T-helper 2 cell (primary cell): ENCODE measurements at regions not wholly inside any gene's neighbourhood (a gene's known extent, or its start where the extent isn't known, plus 50 kb on each side); places are given as distances from the start of the nearest gene placed in this dataset.
"Not testable (repeated sequence)": the region's sequence is repeated elsewhere in the genome, so short reads cannot be mapped to it uniquely, and the experiment has no call there.

Experiments used
- DNase-seq, 5 experiments: peaks; one replicate each; pipeline versions ENCODE4 v3.0.0 to v3.0.0-alpha.2; 2012 to 2022

GRCh38 chr7:142468871-142469665 is 211.2 kb upstream of the PRSS58 start:
- no peak for DNase-seq

GRCh38 chr7:142467056-142467655 is 209.3 kb upstream of the PRSS58 start:
- not testable (repeated sequence) for DNase-seq

GRCh38 chr7:142463401-142463850 is 205.6 kb upstream of the PRSS58 start:
- peak in 1 of 5 experiments; percentile 66 for DNase-seq

DNA sequence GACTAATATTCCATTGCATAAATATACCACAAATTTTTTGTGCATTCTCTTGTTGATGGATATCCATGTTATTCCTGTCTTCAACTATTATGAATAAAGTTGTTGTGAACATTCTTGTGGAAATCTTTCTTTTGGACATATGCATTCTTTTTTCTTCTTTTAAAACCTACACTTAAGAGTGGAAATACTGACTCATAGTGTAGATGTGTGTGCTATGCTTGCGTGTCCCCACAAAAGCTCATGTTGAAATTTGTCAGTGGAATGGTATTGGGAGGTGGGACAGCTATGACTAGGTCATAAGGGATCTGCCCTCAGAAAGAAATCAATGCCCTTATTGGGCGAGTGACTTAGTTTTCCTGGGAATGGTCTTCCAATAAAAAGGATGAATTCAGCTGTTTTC is 203.6 kb upstream of the PRSS58 start:
- DNase-seq, result no peak

DNA sequence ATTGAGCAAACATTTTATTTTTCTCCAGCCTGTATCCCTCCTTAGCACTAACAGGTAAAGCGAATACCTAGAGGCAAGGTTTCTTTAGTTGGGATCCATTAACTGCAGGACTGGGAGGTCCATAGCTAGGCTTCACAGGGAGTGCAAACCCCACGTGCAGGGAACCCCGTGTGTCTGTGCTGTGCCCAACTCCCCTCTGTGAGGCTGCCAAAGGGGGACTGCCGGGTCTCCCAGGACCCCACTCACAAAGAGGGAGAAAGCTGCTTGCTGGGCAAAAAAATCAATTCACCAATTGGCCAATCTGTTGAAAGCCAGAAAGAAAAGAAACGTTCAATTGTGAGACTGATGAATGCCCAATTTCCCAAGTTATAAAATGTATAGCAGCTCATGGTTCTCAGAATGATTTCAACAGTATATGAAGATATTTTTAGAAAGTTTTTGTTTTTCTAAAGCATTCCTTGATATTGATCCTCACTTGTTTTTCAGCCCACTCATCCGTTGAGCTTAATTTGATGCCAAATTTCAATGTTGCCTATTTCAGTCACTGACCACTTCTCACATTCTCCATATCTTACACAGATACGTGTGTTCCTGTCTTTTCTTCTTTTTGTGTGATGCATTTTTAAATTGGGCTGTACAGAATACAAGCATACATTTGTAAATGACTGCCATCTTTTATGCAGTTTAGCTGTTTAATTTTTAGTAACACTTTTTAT is 202.7 kb upstream of the PRSS58 start:
- no peak for DNase-seq

- peak in 1 of 5 experiments; percentile 51 for DNase-seq
Observed at GRCh38 chr7:142459551-142459963, 201.7 kb upstream of the PRSS58 start.

DNA sequence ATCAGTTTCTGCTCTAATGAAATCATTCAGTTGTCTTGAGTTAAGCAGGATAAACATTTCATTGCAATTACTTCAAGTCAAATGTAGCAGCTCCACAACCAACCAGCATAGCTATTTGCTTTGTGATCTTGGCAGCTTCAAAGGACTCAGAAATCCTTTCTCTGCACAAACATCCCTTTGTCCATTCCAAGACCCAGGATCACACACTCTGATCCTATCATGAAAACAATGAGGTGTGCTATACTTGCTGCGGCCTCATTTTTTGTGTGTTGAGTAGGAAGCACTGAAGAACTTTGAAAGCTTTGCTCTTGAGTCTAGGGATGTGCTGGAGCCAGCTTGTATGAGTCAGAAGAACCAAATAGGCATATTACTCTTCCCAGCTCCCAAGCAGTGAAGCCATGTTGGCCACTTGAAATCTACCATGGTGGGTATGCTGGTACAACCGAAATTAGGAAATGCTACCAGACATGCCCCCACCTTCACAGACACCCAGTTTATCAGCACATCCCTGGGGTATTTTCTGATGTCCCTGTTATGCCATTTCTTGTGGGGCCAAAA is 199.4 kb upstream of the PRSS58 start:
- no peak for DNase-seq

- no peak for DNase-seq
Observed at GRCh38 chr7:142455392-142455791, 197.5 kb upstream of the PRSS58 start.

DNA sequence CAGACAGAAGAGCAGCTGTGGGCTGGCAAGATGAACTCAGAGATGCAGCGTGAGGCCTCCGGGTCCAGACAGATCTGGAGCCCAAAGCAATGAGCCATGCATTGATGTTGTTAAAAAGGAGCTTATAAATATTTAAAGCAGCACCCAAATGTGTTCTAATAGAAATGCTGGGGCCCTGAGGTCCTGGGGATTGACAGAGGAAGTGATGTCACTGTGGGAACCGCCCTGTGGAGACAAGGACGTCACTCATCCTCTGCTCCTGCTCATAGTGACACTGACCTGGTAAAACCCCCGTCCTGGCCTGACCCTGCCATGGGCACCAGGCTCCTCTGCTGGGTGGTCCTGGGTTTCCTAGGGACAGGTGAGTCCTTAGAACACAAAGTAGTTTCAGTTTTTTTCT is 197.0 kb upstream of the PRSS58 start:
- peak in 1 of 5 experiments; percentile 65 for DNase-seq

GRCh38 chr7:142452791-142453190 is 194.9 kb upstream of the PRSS58 start:
- DNase-seq, result no peak

- no peak for DNase-seq
Observed at GRCh38 chr7:142451817-142452216, 194.0 kb upstream of the PRSS58 start.

DNA sequence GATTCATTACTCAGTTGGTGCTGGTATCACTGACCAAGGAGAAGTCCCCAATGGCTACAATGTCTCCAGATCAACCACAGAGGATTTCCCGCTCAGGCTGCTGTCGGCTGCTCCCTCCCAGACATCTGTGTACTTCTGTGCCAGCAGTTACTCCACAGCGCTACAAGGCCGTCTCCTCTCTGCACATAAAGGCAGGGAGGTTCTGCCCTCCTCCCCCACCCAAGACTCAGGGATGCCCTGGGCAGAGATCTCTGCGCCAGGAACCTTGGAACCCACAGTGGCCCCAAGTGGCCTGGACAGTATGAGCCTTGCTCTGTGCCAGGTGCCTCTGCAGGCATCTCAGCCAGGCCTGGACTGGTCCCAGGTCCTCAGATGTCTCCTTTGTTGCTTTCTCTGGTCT is 193.4 kb upstream of the PRSS58 start:
- DNase-seq, result no peak

- DNase-seq, result no peak
Observed at GRCh38 chr7:142450695-142451094, 192.8 kb upstream of the PRSS58 start.

GRCh38 chr7:142450206-142450605 is 192.3 kb upstream of the PRSS58 start:
- DNase-seq, result peak in 1 of 5 experiments; percentile 29

DNA sequence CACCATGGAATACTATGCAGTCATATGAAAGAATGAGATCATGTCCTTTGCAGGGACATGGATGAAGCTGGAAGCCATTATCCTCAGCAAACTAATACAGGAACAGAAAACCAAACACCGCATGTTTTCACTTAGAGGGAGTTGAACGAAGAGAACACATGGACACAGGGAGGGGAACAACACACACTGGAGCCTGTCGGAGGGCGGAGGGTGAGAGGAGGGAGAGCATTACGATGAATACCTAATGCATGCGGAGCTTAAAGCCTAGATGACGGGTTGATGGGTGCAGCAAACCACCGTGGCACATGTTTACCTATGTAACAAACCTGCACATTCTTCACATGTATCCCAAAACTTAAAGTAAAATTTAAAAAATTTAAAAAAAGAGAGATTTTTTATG is 191.0 kb upstream of the PRSS58 start:
- DNase-seq, result not testable (repeated sequence)

DNA sequence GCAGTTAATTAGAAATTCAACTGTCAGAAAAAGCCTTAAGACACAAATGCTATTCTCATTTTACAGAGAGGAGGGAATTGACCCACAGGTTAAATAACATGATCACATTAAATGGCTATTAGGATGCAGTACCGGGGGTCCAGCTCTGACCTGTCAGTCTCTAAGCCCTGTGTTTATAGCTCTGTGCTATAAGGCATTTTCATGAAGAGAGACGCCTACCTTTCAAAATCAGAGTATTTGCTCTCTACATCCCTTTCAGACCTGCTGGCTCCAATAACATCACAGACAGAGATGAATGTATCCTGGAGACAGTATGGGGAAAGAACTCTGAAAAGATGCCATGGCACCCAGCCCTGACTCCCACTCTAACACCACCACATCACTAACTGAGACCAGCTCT is 189.9 kb upstream of the PRSS58 start:
- DNase-seq, result no peak

- DNase-seq, result peak in 2 of 5 experiments; percentile 26 to 54
Observed at GRCh38 chr7:142445019-142445686, 187.3 kb upstream of the PRSS58 start.

DNA sequence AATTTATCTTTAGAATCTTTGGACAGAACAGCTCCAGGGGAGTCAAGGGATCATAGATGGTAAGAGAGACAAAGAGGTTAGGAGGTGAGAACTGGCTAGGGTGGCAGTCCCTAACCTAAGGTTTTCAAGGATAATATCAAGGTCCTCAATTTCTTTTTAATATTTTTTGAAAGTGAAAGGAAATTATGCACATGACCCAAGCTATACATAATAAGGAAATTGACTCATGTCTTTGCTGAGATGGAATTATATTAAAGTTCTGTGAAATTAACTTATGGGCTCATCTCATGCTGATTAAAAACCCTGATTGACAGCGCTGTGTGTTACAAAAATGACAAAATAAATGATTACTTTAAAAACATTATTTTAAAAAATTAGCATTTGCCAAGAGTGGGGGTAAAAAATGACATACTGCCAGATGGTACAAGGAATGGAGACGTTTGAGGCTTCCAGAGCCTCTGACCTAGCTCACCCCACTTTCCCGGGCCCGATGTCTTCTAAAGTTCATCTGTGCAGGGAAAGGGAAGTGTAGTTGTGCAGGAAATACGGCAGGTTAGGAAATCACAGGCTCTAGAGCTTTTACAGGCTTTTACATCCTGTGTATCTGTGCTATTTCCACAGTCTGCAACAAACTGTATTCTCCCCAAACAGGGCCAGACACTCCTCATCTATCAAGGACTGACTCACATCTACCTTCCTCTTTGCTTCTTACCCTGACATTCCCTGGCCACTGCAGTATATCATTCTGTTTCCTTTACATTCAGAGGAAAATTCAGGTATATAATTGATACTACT is 185.6 kb upstream of the PRSS58 start:
- DNase-seq, result no peak

GRCh38 chr7:142442396-142442795 is 184.5 kb upstream of the PRSS58 start:
- DNase-seq, result no peak

DNA sequence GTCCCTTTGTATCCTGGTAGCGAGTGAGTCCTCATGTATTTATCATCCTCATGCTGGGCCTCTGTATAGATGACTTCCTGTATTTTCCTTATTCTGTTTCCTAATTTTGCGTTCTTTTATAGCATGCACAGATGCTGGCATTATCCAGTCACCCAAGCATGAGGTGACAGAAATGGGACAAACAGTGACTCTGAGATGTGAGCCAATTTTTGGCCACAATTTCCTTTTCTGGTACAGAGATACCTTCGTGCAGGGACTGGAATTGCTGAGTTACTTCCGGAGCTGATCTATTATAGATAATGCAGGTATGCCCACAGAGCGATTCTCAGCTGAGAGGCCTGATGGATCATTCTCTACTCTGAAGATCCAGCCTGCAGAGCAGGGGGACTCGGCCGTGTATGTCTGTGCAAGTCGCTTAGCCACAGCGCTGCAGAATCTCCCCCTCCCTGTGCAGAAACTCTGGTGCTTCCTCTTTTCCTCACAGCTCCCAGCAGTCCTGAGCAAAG is 183.1 kb upstream of the PRSS58 start:
- DNase-seq, result peak in 1 of 5 experiments; percentile 78

- peak in 1 of 5 experiments; percentile 22 for DNase-seq
Observed at GRCh38 chr7:142440219-142440905, 182.5 kb upstream of the PRSS58 start.
